ENCODE measurements at regions not wholly inside any gene's neighbourhood (a gene's known extent, or its start where the extent isn't known, plus 50 kb on each side); places are given as distances from the start of the nearest gene placed in this dataset.

DNA sequence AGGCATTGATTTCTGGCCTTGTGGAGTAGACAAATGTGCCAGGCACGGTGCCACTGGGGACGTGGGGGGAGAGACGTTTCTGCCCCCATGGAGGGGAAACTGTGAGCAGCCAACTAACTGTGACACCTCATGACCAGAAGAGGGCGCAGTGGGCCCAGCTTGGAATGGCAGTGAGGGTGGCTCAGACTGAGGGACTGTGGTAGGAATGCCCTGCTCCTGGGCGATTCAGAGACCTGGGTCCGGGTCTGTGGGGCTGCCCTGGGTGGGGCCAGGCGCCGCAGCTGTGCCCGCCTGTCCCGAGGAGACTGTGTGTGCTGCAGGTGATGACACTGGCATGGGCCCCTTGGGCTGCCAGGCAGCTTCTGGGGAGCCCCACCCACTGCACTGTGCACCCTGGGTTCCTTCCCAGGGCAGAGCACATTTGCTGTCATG, 60.6 kb downstream of the SLC25A47 start:
- TF ChIP-seq CTCF (IDR thresholded peaks at IDR 0.05), result peak; percentile 66 to 81 (median 79)
- TF ChIP-seq EP300 (IDR thresholded peaks at IDR 0.05), result no peak

Measured in tibial nerve (tissue), 4 donors.